NCI-H2196 treated with DMSO at 0.1 percent for 48 hours (cell line): ENCODE measurements at regions not wholly inside any gene's neighbourhood (a gene's known extent, or its start where the extent isn't known, plus 50 kb on each side); places are given as distances from the start of the nearest gene placed in this dataset.

Experiments used
- DNase-seq: peaks from one replicate; lab custom pipeline; 2025; ENCODE audit not compliant: unreplicated experiment; lab: John Stamatoyannopoulos, UW

- no peak for DNase-seq
These were observed 339.5 kb downstream of the ALG10 start for GRCh38 chr12:34361721-34362316.

- no peak for DNase-seq
These were observed 340.9 kb downstream of the ALG10 start for GRCh38 chr12:34363050-34363673.

GRCh38 chr12:34368079-34368478 is 345.8 kb downstream of the ALG10 start:
- no peak for DNase-seq

GRCh38 chr12:34371050-34371449 is 348.8 kb downstream of the ALG10 start:
- no peak for DNase-seq

- no peak for DNase-seq
These were observed 349.7 kb downstream of the ALG10 start for GRCh38 chr12:34372003-34372402.

GRCh38 chr12:34373926-34374325 is 351.6 kb downstream of the ALG10 start:
- DNase-seq: no peak

GRCh38 chr12:34376133-34376799 is 354.0 kb downstream of the ALG10 start:
- no peak for DNase-seq

- no peak for DNase-seq
These were observed 355.1 kb downstream of the ALG10 start for GRCh38 chr12:34377243-34378035.

GRCh38 chr12:34379142-34379541 is 356.8 kb downstream of the ALG10 start:
- no peak for DNase-seq

- DNase-seq: no peak
These were observed 362.4 kb downstream of the ALG10 start for GRCh38 chr12:34384693-34385092.

- no peak for DNase-seq
These were observed 363.7 kb downstream of the ALG10 start for GRCh38 chr12:34386016-34386415.

GRCh38 chr12:34386621-34387255 is 364.4 kb downstream of the ALG10 start:
- no peak for DNase-seq

GRCh38 chr12:34387711-34388635 is 365.7 kb downstream of the ALG10 start:
- no peak for DNase-seq

- DNase-seq: no peak
These were observed 366.5 kb downstream of the ALG10 start for GRCh38 chr12:34388636-34389377.

- no peak for DNase-seq
These were observed 367.3 kb downstream of the ALG10 start for GRCh38 chr12:34389378-34390170.

GRCh38 chr12:34390171-34390841 is 368.0 kb downstream of the ALG10 start:
- no peak for DNase-seq

- DNase-seq: no peak
These were observed 368.8 kb downstream of the ALG10 start for GRCh38 chr12:34390846-34391700.
